PC-3 (cell line): ENCODE measurements at regions not wholly inside any gene's neighbourhood (a gene's known extent, or its start where the extent isn't known, plus 50 kb on each side); places are given as distances from the start of the nearest gene placed in this dataset.
A peak's percentile ranks its signal among the peaks of the same experiment; 100 is the strongest.

Source experiments
- ATAC-seq: fragments of 200-7000 bp; cut with Tn5 transposase; 2 replicates; pipeline ENCODE4 v1.9.1; 2020; ENCODE audit warnings: mild to moderate bottlenecking, moderate library complexity
- BruUV-seq: library from RNA; stranded (reverse); fragments of 400-500 nt; replicated peaks from 2 replicates; lab custom pipeline; 2021; lab: Mats Ljungman, UMichigan
- CTCF ChIA-PET: fragments of 300-600 bp; sonication (Branson Sonifier 250); formaldehyde crosslinking; loops from one replicate; lab custom pipeline; 2022; ENCODE audit warnings: antibody characterized with exemption; lab: Charles Lee
- POLR2A ChIA-PET: fragments of 300-600 bp; sonication (Branson Sonifier 250); formaldehyde crosslinking; loops from one replicate; lab custom pipeline; 2022; ENCODE audit warnings: antibody characterized with exemption; ENCODE audit not compliant: unreplicated experiment; lab: Charles Lee
- DNase-seq: peaks from one replicate; pipeline ENCODE4 v3.0.0-alpha.2; 2015
- H2AFZ ChIP-seq: fragments of 300-600 bp; sonication (generic); 2 replicates; pipeline ENCODE4 v1.6.0; 2016; ENCODE audit warnings: antibody characterized with exemption, low read length
- H3F3A ChIP-seq: fragments of 300-600 bp; sonication (generic); one replicate; pipeline ENCODE4 v1.6.0; 2017; ENCODE audit warnings: antibody characterized with exemption, low read length, control low read depth, mild to moderate bottlenecking; ENCODE audit not compliant: unreplicated experiment
- H3K27ac ChIP-seq: fragments of 300-600 bp; sonication (generic); 2 replicates; pipeline ENCODE4 v1.5.1; 2016; ENCODE audit warnings: mild to moderate bottlenecking, low read length
- H3K27me3 ChIP-seq: fragments of 300-600 bp; sonication (generic); 2 replicates; pipeline ENCODE4 v1.6.1; 2016; ENCODE audit warnings: low read length, mixed read lengths
- H3K36me3 ChIP-seq: fragments of 300-600 bp; sonication (generic); 2 replicates; pipeline ENCODE4 v1.6.1; 2016; ENCODE audit warnings: low read depth, mixed run types, low read length, mixed read lengths
- H3K4me1 ChIP-seq: fragments of 300-600 bp; sonication (generic); 2 replicates; pipeline ENCODE4 v1.5.1; 2016; ENCODE audit warnings: low read length; ENCODE audit not compliant: insufficient read depth
- H3K4me2 ChIP-seq: fragments of 300-600 bp; sonication (generic); 2 replicates; pipeline ENCODE4 v1.6.0; 2016; ENCODE audit warnings: low read length
- H3K4me3 ChIP-seq: fragments of 300-600 bp; sonication (generic); 2 replicates; pipeline ENCODE4 v1.5.1; 2016; ENCODE audit warnings: mild to moderate bottlenecking, low read length, mixed read lengths
- H3K79me2 ChIP-seq: fragments of 300-600 bp; sonication (generic); 2 replicates; pipeline ENCODE4 v1.6.1; 2017; ENCODE audit warnings: low read length, mixed read lengths
- H3K9ac ChIP-seq: fragments of 300-600 bp; sonication (generic); 2 replicates; pipeline ENCODE4 v1.6.0; 2016; ENCODE audit warnings: mild to moderate bottlenecking, low read length
- H3K9me2 ChIP-seq: fragments of 300-600 bp; sonication (generic); replicated peaks from 2 replicates; pipeline ENCODE4 v1.6.1; 2016; ENCODE audit warnings: mixed run types, low read length, mixed read lengths
- H3K9me3 ChIP-seq: fragments of 300-600 bp; sonication (generic); 2 replicates; pipeline ENCODE4 v1.6.1; 2016; ENCODE audit warnings: low read length, mixed read lengths
- H4K20me1 ChIP-seq: fragments of 300-600 bp; sonication (generic); 2 replicates; pipeline ENCODE4 v1.6.1; 2016; ENCODE audit warnings: low read length, mixed read lengths
- CTCF ChIP-seq: fragments of 300-600 bp; sonication (generic); conservative IDR thresholded peaks from 2 replicates; pipeline ENCODE4 v1.5.1; 2017; ENCODE audit warnings: antibody characterized with exemption, low read depth, mild to moderate bottlenecking, low read length
- EZH2 ChIP-seq: fragments of 300-600 bp; sonication (generic); IDR thresholded peaks from one replicate; pipeline ENCODE4 v1.6.1; 2017; ENCODE audit warnings: antibody characterized with exemption, mild to moderate bottlenecking, low read length; ENCODE audit not compliant: unreplicated experiment
- EZH2phosphoT487 ChIP-seq: fragments of 300-600 bp; sonication (generic); IDR thresholded peaks from 2 replicates; pipeline ENCODE4 v1.6.1; 2018; ENCODE audit warnings: mild to moderate bottlenecking, antibody characterized with exemption, low read length, borderline replicate concordance
- intact Hi-C: fragments of 100-400 bp; cut with micrococcal nuclease; formaldehyde crosslinking; loops from 2 replicates; pipeline ENCODE4 v1.9.0; 2023

- no peaks in the 10 kb centered on the region for H4K20me1 ChIP-seq
- no peak for TF ChIP-seq CTCF
- POLR2A ChIA-PET, result no interaction called here
- no peak overlapping the region for H2AFZ ChIP-seq
- CTCF ChIA-PET, result interaction anchor here (1.9 kb wide), 1 partner anchor 60 kb away, joined by 13 read pairs; the partner anchor contains the start of gene IL6
- H3K9me3 ChIP-seq, result no peaks in the 10 kb centered on the region
- no peaks in the 10 kb centered on the region for H3F3A ChIP-seq
- H3K36me3 ChIP-seq, result no peaks in the 10 kb centered on the region
- peak overlapping the region; percentile 60 for H3K4me2 ChIP-seq
- peak overlapping the region; percentile 93 for H3K9ac ChIP-seq
- no TSS peak for BruUV-seq
- no peaks in the 10 kb centered on the region for H3K9me2 ChIP-seq
- DNase-seq (peak; percentile 79), ATAC-seq (peak; percentile 21; the same call in 1 of the 2 replicates)
- intact Hi-C loops, result loop anchor here (1.0 kb wide), 1 partner anchor 105 kb away; no protein-coding TSS in a partner anchor
- no peaks in the 10 kb centered on the region for H3K27me3 ChIP-seq
- peaks cover 46% of the 10 kb centered on the region for H3K4me1 ChIP-seq
- H3K4me3 ChIP-seq, result no peak overlapping the region
- H3K27ac ChIP-seq, result peak overlapping the region; percentile 99
- no peaks in the 10 kb centered on the region for H3K79me2 ChIP-seq
Measured at GRCh38 chr7:22666732-22667131, 60.3 kb upstream of the IL6 start.

- peak overlapping the region; percentile 93 for H3K9ac ChIP-seq
- H3K4me1 ChIP-seq, result peaks cover 38% of the 10 kb centered on the region
- CTCF ChIA-PET, result no interaction called here
- no peaks in the 10 kb centered on the region for H3K9me2 ChIP-seq
- no peaks in the 10 kb centered on the region for H3F3A ChIP-seq
- BruUV-seq, result no TSS peak
- H2AFZ ChIP-seq, result no peak overlapping the region
- H3K79me2 ChIP-seq, result no peaks in the 10 kb centered on the region
- peak; percentile 49 for DNase-seq
- POLR2A ChIA-PET, result no interaction called here
- H3K9me3 ChIP-seq, result no peaks in the 10 kb centered on the region
- no peak overlapping the region for H3K4me3 ChIP-seq
- no peaks in the 10 kb centered on the region for H3K27me3 ChIP-seq
- TF ChIP-seq EZH2phosphoT487 (no peak), EZH2 (no peak)
- intact Hi-C loops, result no loop called here
- ATAC-seq, result no peak
- H3K36me3 ChIP-seq, result no peaks in the 10 kb centered on the region
- H3K4me2 ChIP-seq, result peak overlapping the region; percentile 60; the same call in 1 of the 2 replicates
- H4K20me1 ChIP-seq, result no peaks in the 10 kb centered on the region
- peak overlapping the region; percentile 99 for H3K27ac ChIP-seq
Measured at GRCh38 chr7:22665923-22666322, 61.1 kb upstream of the IL6 start.

GRCh38 chr7:22664988-22665798, 61.8 kb upstream of the IL6 start:
- H3K27me3 ChIP-seq, result no peaks in the 10 kb centered on the region
- H3K36me3 ChIP-seq, result no peaks in the 10 kb centered on the region
- peak overlapping the region; percentile 99 for H3K27ac ChIP-seq
- intact Hi-C loops, result no loop called here
- no peak for ATAC-seq
- H3K79me2 ChIP-seq, result no peaks in the 10 kb centered on the region
- ChIA-PET POLR2A (no interaction called here), CTCF (no interaction called here)
- DNase-seq, result no peak
- H4K20me1 ChIP-seq, result no peaks in the 10 kb centered on the region
- H3K4me1 ChIP-seq, result peaks cover 38% of the 10 kb centered on the region
- peak overlapping the region; percentile 93; the same call in 1 of the 2 replicates for H3K9ac ChIP-seq
- no peaks in the 10 kb centered on the region for H3K9me3 ChIP-seq
- H3K9me2 ChIP-seq, result no peaks in the 10 kb centered on the region
- no peak overlapping the region for H2AFZ ChIP-seq
- H3K4me2 ChIP-seq, result no peak overlapping the region
- TF ChIP-seq CTCF, result no peak
- no peak for TF ChIP-seq EZH2
- no peak for TF ChIP-seq EZH2phosphoT487
- no peaks in the 10 kb centered on the region for H3F3A ChIP-seq
- no TSS peak for BruUV-seq
- H3K4me3 ChIP-seq, result no peak overlapping the region
